Small intestine (tissue), 7 donors: ENCODE measurements at regions not wholly inside any gene's neighbourhood (a gene's known extent, or its start where the extent isn't known, plus 50 kb on each side); places are given as distances from the start of the nearest gene placed in this dataset.
"Not testable (repeated sequence)": the region's sequence is repeated elsewhere in the genome, so short reads cannot be mapped to it uniquely, and the experiment has no call there.

Experiments used
- DNase-seq, 2 donors: peaks; one replicate each; pipeline versions ENCODE4 v3.0.0 to v3.0.0-alpha.2; 2013
- FAIRE-seq: peaks from 2 replicates; lab custom pipeline; 2012; peaks lifted over from hg19 to GRCh38; lab: Jason Lieb, UNC
- H3K27ac ChIP-seq, 3 donors: one replicate each; pipeline ENCODE4 v1.5.1; 2013; ENCODE audit warnings: low read length in 2 of 3, mild to moderate bottlenecking in 2 of 3, control low read depth in 1 of 3, inconsistent platforms in 1 of 3, low read depth in 1 of 3, moderate library complexity in 1 of 3
- H3K27me3 ChIP-seq, 3 donors: one replicate each; pipeline ENCODE4 v1.6.1; 2013; ENCODE audit warnings: low read length in 3 of 3, inconsistent platforms in 1 of 3; ENCODE audit not compliant: control insufficient read depth in 3 of 3, insufficient read depth in 3 of 3
- H3K36me3 ChIP-seq, 3 donors: one replicate each; pipeline ENCODE4 v1.6.1; 2013; ENCODE audit warnings: low read length in 3 of 3, inconsistent platforms in 1 of 3, low read depth in 1 of 3, mild to moderate bottlenecking in 1 of 3, moderate library complexity in 1 of 3; ENCODE audit not compliant: control insufficient read depth in 3 of 3, insufficient read depth in 2 of 3
- H3K4me1 ChIP-seq, 3 donors: one replicate each; pipeline ENCODE4 v1.6.1; 2013; ENCODE audit warnings: low read length in 2 of 3, inconsistent platforms in 1 of 3, low read depth in 1 of 3, mild to moderate bottlenecking in 1 of 3, moderate library complexity in 1 of 3; ENCODE audit not compliant: control insufficient read depth in 3 of 3, insufficient read depth in 2 of 3
- H3K4me3 ChIP-seq, 3 donors: one replicate each; pipeline ENCODE4 v1.5.1; 2013; ENCODE audit warnings: low read length in 3 of 3, control low read depth in 1 of 3, inconsistent platforms in 1 of 3, low read depth in 1 of 3, mild to moderate bottlenecking in 1 of 3, moderate library complexity in 1 of 3
- H3K9me3 ChIP-seq, 2 donors: one replicate each; pipeline ENCODE4 v1.6.1; 2013; ENCODE audit warnings: low read depth in 1 of 2, low read length in 1 of 2; ENCODE audit not compliant: control insufficient read depth in 2 of 2, insufficient read depth in 1 of 2
- WGBS, 3 donors: extraction: QIAGEN DNeasy Blood & Tissue Kit; methylation state at CpG; one replicate each; pipeline ENCODE4 v1.1.7; 2013; 5-methylcytosine and 5-hydroxymethylcytosine counted together
- donor health status: healthy with polysubstance abuse.
- donor health status: control.
- donor health status: control.
- donor health status: Bipolar disorder and iron deficiency.
- donor health status: healthy.

GRCh38 chr5:164303646-164304215 is 798.3 kb downstream of the MAT2B start:
- H3K4me1 ChIP-seq, result no peaks in the 10 kb centered on the region
- FAIRE-seq (no peak), DNase-seq (no peak)
- H3K4me3 ChIP-seq, result no peak overlapping the region
- H3K27me3 ChIP-seq, result no peaks in the 10 kb centered on the region
- no peaks in the 10 kb centered on the region for H3K36me3 ChIP-seq
- WGBS, 3 donors, result 73 to 83% (median 78%) methylated on average over 2 of the region's 2 CpGs
- no peaks in the 10 kb centered on the region for H3K9me3 ChIP-seq
- H3K27ac ChIP-seq, result no peak overlapping the region

DNA sequence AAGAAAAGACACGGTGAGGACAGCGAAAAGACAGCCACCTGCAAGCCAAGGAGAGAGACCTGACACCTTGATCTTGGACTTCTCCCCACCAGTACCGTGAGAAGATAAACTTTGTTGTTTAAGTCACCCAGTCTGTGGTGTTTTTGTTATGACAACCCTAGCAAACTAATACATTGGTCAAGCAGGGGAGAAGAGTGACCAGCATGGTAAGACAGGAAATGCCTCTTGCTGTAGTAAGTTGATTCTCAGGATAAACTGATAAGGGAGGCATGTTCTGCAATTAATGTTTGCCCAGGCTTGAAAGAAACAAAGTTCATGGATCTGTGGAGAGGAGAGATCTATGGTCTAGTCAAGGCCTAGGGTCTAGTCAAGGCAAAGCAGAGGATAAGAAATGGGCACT is 801.2 kb downstream of the MAT2B start:
- Histone ChIP-seq H3K4me1 (no peaks in the 10 kb centered on the region), H3K27ac (no peak overlapping the region), H3K36me3 (no peaks in the 10 kb centered on the region), H3K4me3 (no peak overlapping the region), H3K27me3 (no peaks in the 10 kb centered on the region), H3K9me3 (no peaks in the 10 kb centered on the region)
- 87 to 92% (median 87%) methylated on average over 3 of the region's 3 CpGs for WGBS, 3 donors
- FAIRE-seq, result no peak
- DNase-seq, result peak in 1 of 2 donors; percentile 2

GRCh38 chr5:164312801-164313200 is 807.4 kb downstream of the MAT2B start:
- H3K27me3 ChIP-seq, result no peaks in the 10 kb centered on the region
- WGBS, 3 donors, result 76 to 90% (median 86%) methylated on average over 5 of the region's 5 CpGs
- H3K4me3 ChIP-seq, result no peak overlapping the region
- H3K36me3 ChIP-seq, result no peaks in the 10 kb centered on the region
- no peaks in the 10 kb centered on the region for H3K9me3 ChIP-seq
- no peaks in the 10 kb centered on the region for H3K4me1 ChIP-seq
- no peak overlapping the region for H3K27ac ChIP-seq
- FAIRE-seq, result no peak
- DNase-seq, result no peak

DNA sequence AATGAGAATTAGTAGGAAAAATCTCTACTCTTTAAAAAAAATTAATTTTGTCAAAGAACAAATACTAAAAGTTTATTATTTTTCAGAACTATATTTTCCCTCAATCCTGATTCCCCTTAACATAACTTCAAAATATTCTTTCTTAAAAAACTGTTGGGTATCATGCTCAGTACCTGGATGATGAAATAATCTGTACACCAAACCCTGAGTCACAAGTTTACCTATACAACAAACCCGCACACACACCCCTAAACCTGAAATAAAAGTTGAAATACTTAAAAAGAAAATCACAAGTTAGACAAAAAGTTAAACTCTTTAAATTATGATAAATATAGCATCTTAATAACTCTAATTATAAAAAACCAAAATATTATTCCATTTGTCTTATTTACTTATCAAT is 812.3 kb downstream of the MAT2B start:
- no peak overlapping the region for H3K27ac ChIP-seq
- no peaks in the 10 kb centered on the region for H3K4me1 ChIP-seq
- H3K4me3 ChIP-seq, result no peak overlapping the region
- FAIRE-seq, result no peak
- H3K36me3 ChIP-seq, result no peaks in the 10 kb centered on the region
- 88 to 91% (median 90%) methylated on average over 1 of the region's 1 CpG for WGBS, 3 donors
- no peaks in the 10 kb centered on the region for H3K9me3 ChIP-seq
- no peaks in the 10 kb centered on the region for H3K27me3 ChIP-seq
- no peak for DNase-seq

DNA sequence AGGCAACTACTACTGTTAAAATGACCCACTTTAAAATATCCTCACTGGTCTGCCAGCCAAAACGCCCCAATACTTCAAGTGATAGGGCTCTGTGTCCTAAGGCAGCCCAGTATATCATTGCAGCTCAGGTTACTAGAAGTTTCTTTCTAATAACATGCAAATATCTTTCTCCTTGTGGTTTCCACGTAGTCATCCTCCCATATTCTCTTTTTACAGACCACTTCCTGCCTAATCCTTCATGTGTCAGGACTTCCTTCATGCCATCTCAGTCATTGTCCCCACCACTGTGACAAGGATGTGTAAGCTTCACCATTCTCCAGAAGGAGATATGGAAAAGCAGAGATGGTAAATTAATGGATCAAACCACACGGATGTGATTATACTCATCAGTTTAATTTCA is 813.7 kb downstream of the MAT2B start:
- WGBS, 3 donors, result 52 to 68% (median 57%) methylated on average over 3 of the region's 3 CpGs

DNA sequence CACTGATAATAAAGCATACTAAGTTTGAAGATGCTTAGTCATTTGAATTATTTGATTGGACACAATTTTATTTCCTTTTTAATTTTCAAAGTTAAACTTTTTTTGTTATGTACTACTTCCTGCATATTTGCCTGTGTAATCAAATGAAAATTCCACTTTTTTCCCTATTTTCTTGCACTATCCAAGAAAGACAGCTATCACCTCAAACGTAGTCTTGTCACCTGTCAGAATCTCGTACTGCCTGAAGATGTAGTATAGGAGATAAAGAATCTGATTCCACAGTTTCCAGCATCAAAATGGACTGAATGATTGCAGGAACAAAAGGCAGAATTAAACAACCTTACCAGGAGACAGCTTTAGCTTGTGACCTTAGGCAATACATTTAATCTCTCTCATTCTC is 818.8 kb downstream of the MAT2B start:
- no peaks in the 10 kb centered on the region for H3K36me3 ChIP-seq
- peaks cover 0 to 11% of the 10 kb centered on the region in 2 donors for H3K9me3 ChIP-seq
- WGBS, 3 donors, result 45 to 59% (median 56%) methylated on average over 2 of the region's 2 CpGs
- FAIRE-seq (no peak), DNase-seq (no peak)
- H3K27me3 ChIP-seq, result no peaks in the 10 kb centered on the region
- H3K4me3 ChIP-seq, result no peak overlapping the region
- H3K4me1 ChIP-seq, result no peaks in the 10 kb centered on the region
- no peak overlapping the region for H3K27ac ChIP-seq

More for the DNA sequence above, 813.7 kb downstream of the MAT2B start:
- Histone ChIP-seq H3K27ac (no peak overlapping the region), H3K4me3 (no peak overlapping the region), H3K36me3 (no peaks in the 10 kb centered on the region), H3K4me1 (no peaks in the 10 kb centered on the region), H3K9me3 (no peaks in the 10 kb centered on the region), H3K27me3 (no peaks in the 10 kb centered on the region)
- FAIRE-seq (no peak), DNase-seq (no peak)

GRCh38 chr5:164326219-164326618 is 820.8 kb downstream of the MAT2B start:
- Histone ChIP-seq H3K27me3 (no peaks in the 10 kb centered on the region), H3K4me3 (no peak overlapping the region), H3K9me3 (peaks cover 0 to 11% of the 10 kb centered on the region in 2 donors), H3K27ac (no peak overlapping the region), H3K36me3 (no peaks in the 10 kb centered on the region), H3K4me1 (no peaks in the 10 kb centered on the region)
- FAIRE-seq (no peak), DNase-seq (no peak)

DNA sequence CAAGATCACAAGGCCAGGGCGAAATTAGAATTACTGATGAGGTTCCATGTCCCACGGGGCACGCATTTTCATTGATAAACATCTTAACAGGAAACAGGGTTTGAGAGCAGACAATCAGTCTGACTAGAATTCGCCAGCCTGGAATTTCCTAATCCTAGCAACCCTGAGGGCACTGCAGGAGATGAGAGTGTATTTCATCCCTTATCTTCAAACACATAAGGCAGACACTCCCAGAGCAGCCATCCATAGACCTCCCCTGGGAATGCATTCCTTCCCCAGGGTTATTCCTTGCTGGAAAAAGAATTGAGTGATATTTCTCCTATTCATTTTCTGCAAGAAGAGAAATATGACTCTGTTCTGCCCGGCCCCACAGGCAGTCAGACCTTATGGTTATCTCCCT is 821.7 kb downstream of the MAT2B start:
- FAIRE-seq, H3K27ac ChIP-seq, H3K27me3 ChIP-seq, H3K4me3 ChIP-seq, DNase-seq, H3K4me1 ChIP-seq, H3K36me3 ChIP-seq: not testable (repeated sequence)
- 59 to 85% (median 73%) methylated on average over 5 of the region's 5 CpGs for WGBS, 3 donors
- peaks cover 0 to 11% of the 10 kb centered on the region in 2 donors for H3K9me3 ChIP-seq
